ENCODE measurements at regions not wholly inside any gene's neighbourhood (a gene's known extent, or its start where the extent isn't known, plus 50 kb on each side); places are given as distances from the start of the nearest gene placed in this dataset.

GRCh38 chr15:79526376-79526775 lies 94.2 kb downstream of the MINAR1 start:
- Mint-ChIP-seq H3K9me3 (peaks cover under 1% of the 10 kb centered on the region), H3K4me1 (peaks cover 18% of the 10 kb centered on the region), H3K27ac (no peak overlapping the region), H3K36me3 (ENCODE audit: low read depth) (no peaks in the 10 kb centered on the region), H3K4me3 (no peak overlapping the region), H3K27me3 (ENCODE audit: low read depth) (no peaks in the 10 kb centered on the region)
- no peak for TF ChIP-seq CTCF (IDR thresholded peaks at IDR 0.05; ENCODE audit: unreplicated experiment in 3 of 3)

GRCh38 chr15:79527821-79528220 lies 95.7 kb downstream of the MINAR1 start:
- Mint-ChIP-seq H3K9me3 (peaks cover 2% of the 10 kb centered on the region), H3K4me1 (peaks cover 18% of the 10 kb centered on the region), H3K27ac (no peak overlapping the region), H3K36me3 (ENCODE audit: low read depth) (no peaks in the 10 kb centered on the region), H3K27me3 (ENCODE audit: low read depth) (no peaks in the 10 kb centered on the region), H3K4me3 (no peak overlapping the region)
- TF ChIP-seq CTCF (IDR thresholded peaks at IDR 0.05; ENCODE audit: unreplicated experiment in 3 of 3), result no peak

GRCh38 chr15:79529157-79529785 lies 97.1 kb downstream of the MINAR1 start:
- Mint-ChIP-seq H3K4me3 (no peak overlapping the region), H3K36me3 (ENCODE audit: low read depth) (no peaks in the 10 kb centered on the region), H3K9me3 (peaks cover 2% of the 10 kb centered on the region), H3K4me1 (peaks cover 14% of the 10 kb centered on the region), H3K27me3 (ENCODE audit: low read depth) (peaks cover 4% of the 10 kb centered on the region), H3K27ac (peak overlapping the region; percentile 2 to 24 (median 5))
- TF ChIP-seq CTCF (IDR thresholded peaks at IDR 0.05; ENCODE audit: unreplicated experiment in 3 of 3), result no peak

GRCh38 chr15:79535536-79535935 lies 103.4 kb downstream of the MINAR1 start:
- H3K36me3 Mint-ChIP-seq (ENCODE audit: low read depth), result no peaks in the 10 kb centered on the region
- H3K9me3 Mint-ChIP-seq, result peaks cover 2% of the 10 kb centered on the region
- H3K4me3 Mint-ChIP-seq, result no peak overlapping the region
- no peak overlapping the region for H3K27ac Mint-ChIP-seq
- peaks cover 10% of the 10 kb centered on the region for H3K27me3 Mint-ChIP-seq (ENCODE audit: low read depth)
- no peak for TF ChIP-seq CTCF (IDR thresholded peaks at IDR 0.05; ENCODE audit: unreplicated experiment in 3 of 3)
- H3K4me1 Mint-ChIP-seq, result no peaks in the 10 kb centered on the region

GRCh38 chr15:79538527-79538926 lies 106.4 kb downstream of the MINAR1 start:
- Mint-ChIP-seq H3K9me3 (no peaks in the 10 kb centered on the region), H3K27ac (no peak overlapping the region), H3K4me3 (no peak overlapping the region), H3K4me1 (no peaks in the 10 kb centered on the region), H3K36me3 (ENCODE audit: low read depth) (no peaks in the 10 kb centered on the region), H3K27me3 (ENCODE audit: low read depth) (peaks cover 10% of the 10 kb centered on the region)
- no peak for TF ChIP-seq CTCF (IDR thresholded peaks at IDR 0.05; ENCODE audit: unreplicated experiment in 3 of 3)

GRCh38 chr15:79539401-79539800 lies 107.3 kb downstream of the MINAR1 start:
- TF ChIP-seq CTCF (IDR thresholded peaks at IDR 0.05; ENCODE audit: unreplicated experiment in 3 of 3), result no peak
- no peaks in the 10 kb centered on the region for H3K36me3 Mint-ChIP-seq (ENCODE audit: low read depth)
- H3K27ac Mint-ChIP-seq, result no peak overlapping the region
- H3K27me3 Mint-ChIP-seq (ENCODE audit: low read depth), result peaks cover 5% of the 10 kb centered on the region
- no peaks in the 10 kb centered on the region for H3K9me3 Mint-ChIP-seq
- no peak overlapping the region for H3K4me3 Mint-ChIP-seq
- H3K4me1 Mint-ChIP-seq, result no peaks in the 10 kb centered on the region
